ENCODE measurements at regions not wholly inside any gene's neighbourhood (a gene's known extent, or its start where the extent isn't known, plus 50 kb on each side); places are given as distances from the start of the nearest gene placed in this dataset.

- Mint-ChIP-seq H3K27me3 (ENCODE audit: low read depth) (no peaks in the 10 kb centered on the region), H3K4me1 (peaks cover 35% of the 10 kb centered on the region), H3K4me3 (no peak overlapping the region), H3K36me3 (peaks cover 2% of the 10 kb centered on the region), H3K27ac (no peak overlapping the region), H3K9me3 (no peaks in the 10 kb centered on the region)
- DNase-seq (ENCODE audit: low spot score in 2 of 2, unreplicated experiment in 2 of 2): no peak
- no peak for TF ChIP-seq CTCF (IDR thresholded peaks at IDR 0.05; ENCODE audit: unreplicated experiment)
These were observed 50.7 kb downstream of the ARHGAP35 start for GRCh38 chr19:46911456-46911855.

GRCh38 chr19:46913198-46913851 lies 52.5 kb downstream of the ARHGAP35 start:
- H3K4me1 Mint-ChIP-seq: peaks cover 33% of the 10 kb centered on the region
- no peak for DNase-seq (ENCODE audit: low spot score in 2 of 2, unreplicated experiment in 2 of 2)
- TF ChIP-seq CTCF (IDR thresholded peaks at IDR 0.05; ENCODE audit: unreplicated experiment): no peak
- no peak overlapping the region for H3K4me3 Mint-ChIP-seq
- H3K27me3 Mint-ChIP-seq (ENCODE audit: low read depth): no peaks in the 10 kb centered on the region
- H3K36me3 Mint-ChIP-seq: peaks cover 2% of the 10 kb centered on the region
- H3K9me3 Mint-ChIP-seq: no peaks in the 10 kb centered on the region
- peak overlapping the region; percentile 74 for H3K27ac Mint-ChIP-seq

GRCh38 chr19:46913852-46914430 lies 53.1 kb downstream of the ARHGAP35 start:
- H3K4me1 Mint-ChIP-seq: peaks cover 28% of the 10 kb centered on the region
- no peak overlapping the region for H3K4me3 Mint-ChIP-seq
- H3K9me3 Mint-ChIP-seq: no peaks in the 10 kb centered on the region
- no peak for TF ChIP-seq CTCF (IDR thresholded peaks at IDR 0.05; ENCODE audit: unreplicated experiment)
- H3K27ac Mint-ChIP-seq: peak overlapping the region; percentile 74
- no peaks in the 10 kb centered on the region for H3K27me3 Mint-ChIP-seq (ENCODE audit: low read depth)
- peaks cover 8% of the 10 kb centered on the region for H3K36me3 Mint-ChIP-seq
- DNase-seq (ENCODE audit: low spot score in 2 of 2, unreplicated experiment in 2 of 2): no peak

- Mint-ChIP-seq H3K27me3 (ENCODE audit: low read depth) (no peaks in the 10 kb centered on the region), H3K9me3 (no peaks in the 10 kb centered on the region), H3K36me3 (peaks cover 11% of the 10 kb centered on the region), H3K4me1 (peaks cover 37% of the 10 kb centered on the region), H3K27ac (peak overlapping the region; percentile 17), H3K4me3 (no peak overlapping the region)
- TF ChIP-seq CTCF (IDR thresholded peaks at IDR 0.05; ENCODE audit: unreplicated experiment): no peak
- no peak for DNase-seq (ENCODE audit: low spot score in 2 of 2, unreplicated experiment in 2 of 2)
These were observed 54.6 kb downstream of the ARHGAP35 start for GRCh38 chr19:46915386-46915785.

GRCh38 chr19:46917002-46917401 lies 56.2 kb downstream of the ARHGAP35 start:
- H3K27ac Mint-ChIP-seq: peak overlapping the region; percentile 22

More at GRCh38 chr19:46917002-46917401, 56.2 kb downstream of the ARHGAP35 start:
- Mint-ChIP-seq H3K4me3 (no peak overlapping the region), H3K9me3 (no peaks in the 10 kb centered on the region), H3K27me3 (ENCODE audit: low read depth) (no peaks in the 10 kb centered on the region), H3K36me3 (peaks cover 10% of the 10 kb centered on the region), H3K4me1 (peaks cover 53% of the 10 kb centered on the region)
- DNase-seq (ENCODE audit: low spot score in 2 of 2, unreplicated experiment in 2 of 2): no peak
- no peak for TF ChIP-seq CTCF (IDR thresholded peaks at IDR 0.05; ENCODE audit: unreplicated experiment)
